Endothelial cell of umbilical vein (primary cell): ENCODE measurements at regions not wholly inside any gene's neighbourhood (a gene's known extent, or its start where the extent isn't known, plus 50 kb on each side); places are given as distances from the start of the nearest gene placed in this dataset.
A peak's percentile ranks its signal among the peaks of the same experiment; 100 is the strongest.

Source experiments
- BruUV-seq: library from RNA; stranded (reverse); fragments of 400-500 nt; replicated peaks from 2 replicates; lab custom pipeline; 2021; lab: Mats Ljungman, UMichigan
- CTCF ChIA-PET: fragments of 300-600, 350-600 bp; sonication (Branson Sonifier 250); formaldehyde crosslinking; loops from one replicate; lab custom pipeline; 2021; ENCODE audit warnings: antibody characterized with exemption, inconsistent platforms; lab: Charles Lee
- POLR2A ChIA-PET: fragments of 300-600, 350-600 bp; sonication (Branson Sonifier 250); formaldehyde crosslinking; loops from one replicate; lab custom pipeline; 2021; ENCODE audit warnings: antibody characterized with exemption, inconsistent platforms; lab: Charles Lee
- DNase-seq: peaks from one replicate; pipeline ENCODE4 v3.0.0-alpha.2; 2011; ENCODE audit warnings: low read depth, low spot score
- FAIRE-seq: peaks from 2 replicates; lab custom pipeline; 2011; peaks lifted over from hg19 to GRCh38; lab: Jason Lieb, UNC
- H2AFZ ChIP-seq: 2 replicates; pipeline ENCODE4 v1.6.0; 2012; ENCODE audit warnings: low read depth, low read length, control low read depth, inconsistent platforms
- H3K27ac ChIP-seq: 2 replicates; pipeline ENCODE4 v1.5.1; 2011; ENCODE audit warnings: low read depth, mild to moderate bottlenecking, control low read depth, low read length, moderate library complexity; ENCODE audit not compliant: insufficient read depth
- H3K27me3 ChIP-seq, 2 experiments: 2 replicates each; pipeline versions ENCODE4 v1.6.0 to v1.6.1; 2011; ENCODE audit warnings: low read length in 2 of 2, mixed read lengths in 1 of 2; ENCODE audit not compliant: control insufficient read depth in 2 of 2, insufficient read depth in 2 of 2
- H3K36me3 ChIP-seq, 2 experiments: 2 replicates in 1 of 2; 3 replicates in 1 of 2; pipeline ENCODE4 v1.5.1; 2011; ENCODE audit warnings: low read length in 2 of 2, mild to moderate bottlenecking in 1 of 2, moderate library complexity in 1 of 2; ENCODE audit not compliant: control insufficient read depth in 2 of 2, insufficient read depth in 2 of 2; ENCODE audit errors: extremely low read depth in 1 of 2
- H3K4me1 ChIP-seq: 3 replicates; pipeline ENCODE4 v1.5.1; 2011; ENCODE audit warnings: mild to moderate bottlenecking, low read length; ENCODE audit not compliant: control insufficient read depth, insufficient read depth; ENCODE audit errors: extremely low read depth
- H3K4me2 ChIP-seq: 2 replicates; pipeline ENCODE4 v1.6.1; 2011; ENCODE audit warnings: low read length, control low read depth, mixed read lengths; ENCODE audit not compliant: insufficient read depth
- H3K4me3 ChIP-seq, 3 experiments: fragments of 200-600 bp in 1 of 3; sonication (generic), shearing (Covaris generic) in 1 of 3; replicated peaks in 1 of 3; 2 replicates each; pipeline ENCODE4 v1.5.1; 2011 to 2016; ENCODE audit warnings: control low read depth in 3 of 3, low read length in 3 of 3, mild to moderate bottlenecking in 2 of 3, inconsistent platforms in 1 of 3, low read depth in 1 of 3, moderate library complexity in 1 of 3; ENCODE audit not compliant: insufficient read depth in 1 of 3
- H3K79me2 ChIP-seq: 2 replicates; pipeline ENCODE4 v1.6.0; 2012; ENCODE audit warnings: low read length, inconsistent platforms; ENCODE audit not compliant: control insufficient read depth, insufficient read depth
- H3K9ac ChIP-seq: replicated peaks from 2 replicates; pipeline ENCODE3; 2011; ENCODE audit warnings: low read length, control low read depth; ENCODE audit not compliant: insufficient read depth; ENCODE audit errors: extremely low read depth
- H3K9me1 ChIP-seq: replicated peaks from 3 replicates; pipeline ENCODE4 v1.6.0; 2011; ENCODE audit warnings: mild to moderate bottlenecking, low read length; ENCODE audit not compliant: control insufficient read depth, insufficient read depth; ENCODE audit errors: extremely low read depth
- H3K9me3 ChIP-seq: replicated peaks from 2 replicates; pipeline ENCODE4 v1.5.1; 2012; ENCODE audit warnings: low read length, inconsistent platforms; ENCODE audit not compliant: control insufficient read depth, insufficient read depth
- H4K20me1 ChIP-seq: replicated peaks from 2 replicates; pipeline ENCODE3; 2011; ENCODE audit warnings: mild to moderate bottlenecking, low read length; ENCODE audit not compliant: control insufficient read depth, insufficient read depth; ENCODE audit errors: extremely low read depth
- EZH2 ChIP-seq: IDR thresholded peaks from 2 replicates; pipeline ENCODE4 v1.6.1; 2012; ENCODE audit warnings: borderline replicate concordance, low read depth, mild to moderate bottlenecking, moderate library complexity, low read length, inconsistent platforms; ENCODE audit not compliant: severe bottlenecking
- FOS ChIP-seq: IDR thresholded peaks from 2 replicates; pipeline ENCODE4 v1.6.1; 2011; ENCODE audit warnings: mild to moderate bottlenecking, low read length, moderate library complexity, borderline replicate concordance; ENCODE audit not compliant: insufficient read depth
- JUN ChIP-seq: IDR thresholded peaks from 2 replicates; pipeline ENCODE4 v1.6.1; 2011; ENCODE audit warnings: borderline replicate concordance, low read depth; ENCODE audit not compliant: insufficient read length, insufficient read depth
- MYC ChIP-seq: IDR thresholded peaks from one replicate; pipeline ENCODE4 v1.6.1; 2011; ENCODE audit warnings: mild to moderate bottlenecking, low read depth, low read length
- dilution Hi-C: fragments of 300-500 bp; cut with MboI; formaldehyde crosslinking; loops from one replicate; pipeline ENCODE4 v1.15.0; 2019; ENCODE audit warnings: low sequenced_read_pairs; ENCODE audit not compliant: extremely low pct_ligation_motif_present
- intact Hi-C: fragments of 100-400 bp; cut with micrococcal nuclease; formaldehyde crosslinking; loops from one replicate; pipeline ENCODE4 v1.10.0; 2022

GRCh38 chr4:147361726-147362125 lies 119.2 kb upstream of the EDNRA start:
- no peak overlapping the region for H3K4me3 ChIP-seq
- TF ChIP-seq JUN: peak; percentile 71
- no peak for TF ChIP-seq EZH2
- peak; percentile 90 for TF ChIP-seq FOS
- H3K4me1 ChIP-seq: peaks cover 3% of the 10 kb centered on the region
- peak; percentile 89 for FAIRE-seq
- ChIA-PET CTCF (interaction anchor here (0.7 to 1.8 kb wide), 8 partner anchors 9 to 343 kb away, joined by 3 to 6 read pairs (median 3); no protein-coding TSS in a partner anchor), POLR2A (no interaction called here)
- no peaks in the 10 kb centered on the region for H4K20me1 ChIP-seq
- no TSS peak for BruUV-seq
- intact Hi-C loops (no loop called here), dilution Hi-C loops (no loop called here)
- no peak overlapping the region for H3K9ac ChIP-seq
- H3K9me3 ChIP-seq: no peaks in the 10 kb centered on the region
- no peaks in the 10 kb centered on the region for H3K79me2 ChIP-seq
- H2AFZ ChIP-seq: peak overlapping the region; percentile 69
- H3K27ac ChIP-seq: peak overlapping the region; percentile 23
- peak overlapping the region; percentile 23 for H3K4me2 ChIP-seq
- H3K36me3 ChIP-seq: no peaks in the 10 kb centered on the region
- no peaks in the 10 kb centered on the region for H3K9me1 ChIP-seq
- peak; percentile 89 for DNase-seq
- no peaks in the 10 kb centered on the region for H3K27me3 ChIP-seq

GRCh38 chr4:147362938-147363337 lies 118.0 kb upstream of the EDNRA start:
- Histone ChIP-seq H3K9me1 (no peaks in the 10 kb centered on the region), H3K27me3 (no peaks in the 10 kb centered on the region), H3K36me3 (no peaks in the 10 kb centered on the region), H3K4me2 (no peak overlapping the region), H3K9ac (no peak overlapping the region), H3K4me1 (peaks cover 3% of the 10 kb centered on the region), H3K4me3 (no peak overlapping the region), H4K20me1 (no peaks in the 10 kb centered on the region), H3K9me3 (no peaks in the 10 kb centered on the region), H2AFZ (no peak overlapping the region), H3K27ac (no peak overlapping the region), H3K79me2 (no peaks in the 10 kb centered on the region)
- no peak for DNase-seq
- TF ChIP-seq JUN: no peak
- no peak for TF ChIP-seq MYC
- no peak for TF ChIP-seq EZH2
- intact Hi-C loops (no loop called here), dilution Hi-C loops (no loop called here)
- CTCF ChIA-PET: no interaction called here
- POLR2A ChIA-PET: no interaction called here
- FAIRE-seq: no peak
- BruUV-seq: no TSS peak
